D721Med (cell line): ENCODE measurements at regions not wholly inside any gene's neighbourhood (a gene's known extent, or its start where the extent isn't known, plus 50 kb on each side); places are given as distances from the start of the nearest gene placed in this dataset.

Source experiments
- DNase-seq: peaks from one replicate; pipeline ENCODE4 v3.0.0; 2011; ENCODE audit warnings: low spot score; ENCODE audit not compliant: insufficient read length
- FAIRE-seq: peaks from 2 replicates; lab custom pipeline; 2011; peaks lifted over from hg19 to GRCh38; lab: Jason Lieb, UNC
- TF ChIP-seq, protein P1 (sequence below): IDR thresholded peaks from 2 replicates; pipeline ENCODE4 v1.5.1; 2012; ENCODE audit warnings: mild to moderate bottlenecking, control low read depth; ENCODE audit not compliant: insufficient read depth; ENCODE audit errors: missing control alignments

DNA sequence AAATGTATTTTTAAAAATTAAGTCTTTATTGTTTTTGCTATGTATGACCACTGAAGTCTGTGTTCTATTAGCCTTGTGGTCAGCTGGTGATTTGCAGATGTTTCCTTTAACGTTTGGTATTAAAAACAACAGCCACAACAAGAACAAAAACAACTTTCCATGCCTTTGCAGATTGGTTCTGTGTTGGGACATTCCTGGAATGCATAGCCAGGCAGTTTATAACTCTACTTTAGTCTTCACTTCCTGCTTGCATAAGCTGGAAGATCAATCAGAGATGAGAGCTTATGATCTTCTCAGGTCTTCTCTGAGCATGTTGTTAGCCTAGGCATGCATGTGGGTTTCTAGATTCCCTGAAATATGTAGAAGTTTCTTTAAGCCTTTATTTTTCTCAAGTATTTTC lies 58.9 kb upstream of the SEMA3C start:
- TF ChIP-seq, protein P1, sequence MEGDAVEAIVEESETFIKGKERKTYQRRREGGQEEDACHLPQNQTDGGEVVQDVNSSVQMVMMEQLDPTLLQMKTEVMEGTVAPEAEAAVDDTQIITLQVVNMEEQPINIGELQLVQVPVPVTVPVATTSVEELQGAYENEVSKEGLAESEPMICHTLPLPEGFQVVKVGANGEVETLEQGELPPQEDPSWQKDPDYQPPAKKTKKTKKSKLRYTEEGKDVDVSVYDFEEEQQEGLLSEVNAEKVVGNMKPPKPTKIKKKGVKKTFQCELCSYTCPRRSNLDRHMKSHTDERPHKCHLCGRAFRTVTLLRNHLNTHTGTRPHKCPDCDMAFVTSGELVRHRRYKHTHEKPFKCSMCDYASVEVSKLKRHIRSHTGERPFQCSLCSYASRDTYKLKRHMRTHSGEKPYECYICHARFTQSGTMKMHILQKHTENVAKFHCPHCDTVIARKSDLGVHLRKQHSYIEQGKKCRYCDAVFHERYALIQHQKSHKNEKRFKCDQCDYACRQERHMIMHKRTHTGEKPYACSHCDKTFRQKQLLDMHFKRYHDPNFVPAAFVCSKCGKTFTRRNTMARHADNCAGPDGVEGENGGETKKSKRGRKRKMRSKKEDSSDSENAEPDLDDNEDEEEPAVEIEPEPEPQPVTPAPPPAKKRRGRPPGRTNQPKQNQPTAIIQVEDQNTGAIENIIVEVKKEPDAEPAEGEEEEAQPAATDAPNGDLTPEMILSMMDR, result no peak
- no peak for FAIRE-seq
- no peak for DNase-seq

DNA sequence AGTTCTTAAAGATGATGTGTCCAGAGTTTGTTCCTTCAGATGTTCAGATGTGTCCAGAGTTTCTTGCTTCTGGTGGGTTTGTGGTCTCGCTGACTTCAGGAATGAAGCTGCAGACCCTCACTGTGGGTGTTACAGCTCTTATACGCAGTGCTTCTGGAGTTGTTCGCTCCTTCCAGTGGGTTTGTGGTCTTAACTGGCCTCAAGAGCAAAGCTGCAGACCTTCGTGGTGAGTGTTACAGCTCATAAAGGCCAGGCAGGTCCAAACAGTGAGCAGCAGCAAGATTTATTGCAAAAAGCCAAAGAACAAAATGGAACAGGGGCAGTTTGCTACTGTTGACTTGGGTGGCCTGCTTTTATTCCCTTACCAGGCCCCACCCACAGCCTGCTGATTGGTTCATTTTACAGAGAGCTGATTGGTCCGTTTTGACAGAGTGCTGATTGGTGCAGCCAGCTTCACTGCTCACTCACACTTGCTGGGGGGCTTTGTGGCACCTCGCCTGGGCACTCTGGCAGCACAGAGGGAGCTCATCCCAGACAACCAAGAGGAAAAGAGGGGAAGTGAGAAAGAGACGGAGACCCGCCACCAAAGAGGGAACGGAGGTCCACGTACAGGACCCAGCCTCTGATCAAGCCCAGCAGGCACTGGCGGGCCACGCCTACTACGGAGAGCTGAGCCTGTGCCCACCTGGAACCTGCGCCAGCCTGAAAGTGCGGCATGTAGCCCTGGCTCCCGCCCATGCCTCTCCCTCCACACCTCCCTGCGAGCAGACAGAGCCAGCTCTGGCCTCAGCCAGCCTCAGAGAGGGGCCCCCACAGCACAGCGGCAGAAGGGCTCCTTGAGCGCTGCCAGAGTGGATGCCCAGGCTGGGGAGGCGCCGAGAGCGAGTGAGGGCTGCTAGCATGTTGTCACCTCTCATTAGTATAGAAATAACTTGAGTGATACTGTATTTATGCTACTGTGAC lies 55.8 kb upstream of the SEMA3C start:
- TF ChIP-seq, protein P1, result no peak
- DNase-seq (no peak), FAIRE-seq (no peak)

DNA sequence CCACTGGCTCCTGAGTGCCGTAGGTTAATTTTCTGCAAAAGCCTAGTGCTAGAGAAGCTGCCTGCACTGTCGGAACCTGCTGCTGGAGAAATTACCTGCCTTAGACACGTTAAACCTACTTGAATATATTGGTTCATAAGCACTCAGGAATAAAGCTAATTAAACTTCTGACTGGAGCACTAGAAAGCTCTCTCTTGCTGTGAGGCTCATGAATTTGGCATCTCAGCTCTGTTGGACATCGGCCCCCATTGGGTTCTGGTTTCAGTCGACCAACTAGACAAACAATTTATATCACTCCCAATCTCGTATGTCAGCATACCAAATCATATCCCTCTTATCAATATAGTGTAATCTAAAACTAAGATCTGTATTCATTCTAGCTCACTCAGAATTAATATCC lies 52.4 kb upstream of the SEMA3C start:
- TF ChIP-seq, protein P1, result no peak
- DNase-seq (no peak), FAIRE-seq (no peak)
